K562 (cell line): ENCODE measurements at regions not wholly inside any gene's neighbourhood (a gene's known extent, or its start where the extent isn't known, plus 50 kb on each side); places are given as distances from the start of the nearest gene placed in this dataset.
"Not testable (repeated sequence)": the region's sequence is repeated elsewhere in the genome, so short reads cannot be mapped to it uniquely, and the experiment has no call there.

Source experiments
- CBFB ChIP-seq: sonication (generic); formaldehyde crosslinking; IDR thresholded peaks from 2 replicates; pipeline ENCODE4 v1.4.0; 2020; ENCODE audit warnings: mild to moderate bottlenecking, missing genetic modification reagents
- CTCF ChIP-seq, 3 experiments: IDR thresholded peaks in 2 of 3; conservative IDR thresholded peaks in 1 of 3; 2 replicates each; pipeline ENCODE4 v1.5.1; 2011 to 2012; ENCODE audit warnings: low read length in 3 of 3, mild to moderate bottlenecking in 3 of 3, control low read depth in 2 of 3, improper control_type of control experiment in 1 of 3, inconsistent platforms in 1 of 3, low read depth in 1 of 3, mixed read lengths in 1 of 3, moderate library complexity in 1 of 3; ENCODE audit not compliant: insufficient read depth in 2 of 3
- EP300 ChIP-seq: IDR thresholded peaks from 2 replicates; pipeline ENCODE4 v1.6.1; 2012; ENCODE audit warnings: low read length, improper control_type of control experiment
- JUND ChIP-seq, 2 experiments: IDR thresholded peaks; 2 replicates in 1 of 2; 3 replicates in 1 of 2; pipeline ENCODE4 v1.6.1; 2011; ENCODE audit warnings: borderline replicate concordance in 2 of 2, low read depth in 2 of 2, low read length in 2 of 2, improper control_type of control experiment in 1 of 2, missing biosample characterization in 1 of 2, missing genetic modification characterization in 1 of 2, missing genetic modification reagents in 1 of 2
- MAFK ChIP-seq: IDR thresholded peaks from 2 replicates; pipeline ENCODE4 v1.6.1; 2011; ENCODE audit warnings: low read length, improper control_type of control experiment
- MXI1 ChIP-seq: IDR thresholded peaks from 2 replicates; pipeline ENCODE4 v1.6.1; 2011; ENCODE audit warnings: low read depth, mild to moderate bottlenecking, improper control_type of control experiment, low read length
- RAD51 ChIP-seq: fragments of 450-650 bp; IDR thresholded peaks from 2 replicates; pipeline ENCODE4 v1.7.1; 2016; ENCODE audit warnings: low read depth, mild to moderate bottlenecking, borderline replicate concordance
- ZFP1 ChIP-seq: fragments of 450-650 bp; formaldehyde crosslinking; IDR thresholded peaks from 2 replicates; pipeline ENCODE4 v1.4.0; 2020; ENCODE audit warnings: mild to moderate bottlenecking, mixed read lengths
- ZKSCAN1 ChIP-seq: fragments of 150-350 bp; IDR thresholded peaks from 2 replicates; pipeline ENCODE4 v1.6.1; 2016; ENCODE audit warnings: low read depth, low read length
- ZNF449 ChIP-seq: fragments of 250-450 bp; sonication (Bioruptor Pico); IDR thresholded peaks from 2 replicates; pipeline ENCODE4 v1.8.0; 2022; ENCODE audit warnings: moderate library complexity, mild to moderate bottlenecking, inconsistent platforms

- not testable (repeated sequence) for TF ChIP-seq CTCF (IDR thresholded peaks at IDR 0.05 in 2 of 3, conservative IDR thresholded peaks at IDR 0.05 in 1 of 3; ENCODE audit: insufficient read depth in 2 of 3, low read depth in 1 of 3, low read length in 3 of 3); EP300; ZFP1; CBFB (CRISPR knock-in tag); ZNF449; MXI1; MAFK; ZKSCAN1; JUND (IDR thresholded peaks at IDR 0.05; ENCODE audit: borderline replicate concordance, low read depth, low read length); JUND (tag; IDR thresholded peaks at IDR 0.05; ENCODE audit: borderline replicate concordance, low read depth, low read length); RAD51
These were observed 1996.0 kb downstream of the PCDH7 start for GRCh38 chr4:32716090-32716620.
